Fibroblast of lung (primary cell): ENCODE measurements at regions not wholly inside any gene's neighbourhood (a gene's known extent, or its start where the extent isn't known, plus 50 kb on each side); places are given as distances from the start of the nearest gene placed in this dataset.

ENCODE experiments used
- EZH2 ChIP-seq: IDR thresholded peaks from 2 replicates; pipeline ENCODE4 v1.5.1; 2012; ENCODE audit warnings: low read length, control low read depth, mild to moderate bottlenecking; ENCODE audit errors: missing control alignments
- TF ChIP-seq, protein P1 (sequence below), 2 donors: IDR thresholded peaks in 1 of 2; conservative IDR thresholded peaks in 1 of 2; 1 replicate in 1 of 2; 2 replicates in 1 of 2; pipeline ENCODE4 v1.5.1; 2011 to 2012; ENCODE audit warnings: low read length in 2 of 2, control low read depth in 1 of 2, inconsistent platforms in 1 of 2, low read depth in 1 of 2, mild to moderate bottlenecking in 1 of 2

GRCh38 chr2:16513626-16514025 is 152.0 kb downstream of the CYRIA start:
- TF ChIP-seq, protein P1, sequence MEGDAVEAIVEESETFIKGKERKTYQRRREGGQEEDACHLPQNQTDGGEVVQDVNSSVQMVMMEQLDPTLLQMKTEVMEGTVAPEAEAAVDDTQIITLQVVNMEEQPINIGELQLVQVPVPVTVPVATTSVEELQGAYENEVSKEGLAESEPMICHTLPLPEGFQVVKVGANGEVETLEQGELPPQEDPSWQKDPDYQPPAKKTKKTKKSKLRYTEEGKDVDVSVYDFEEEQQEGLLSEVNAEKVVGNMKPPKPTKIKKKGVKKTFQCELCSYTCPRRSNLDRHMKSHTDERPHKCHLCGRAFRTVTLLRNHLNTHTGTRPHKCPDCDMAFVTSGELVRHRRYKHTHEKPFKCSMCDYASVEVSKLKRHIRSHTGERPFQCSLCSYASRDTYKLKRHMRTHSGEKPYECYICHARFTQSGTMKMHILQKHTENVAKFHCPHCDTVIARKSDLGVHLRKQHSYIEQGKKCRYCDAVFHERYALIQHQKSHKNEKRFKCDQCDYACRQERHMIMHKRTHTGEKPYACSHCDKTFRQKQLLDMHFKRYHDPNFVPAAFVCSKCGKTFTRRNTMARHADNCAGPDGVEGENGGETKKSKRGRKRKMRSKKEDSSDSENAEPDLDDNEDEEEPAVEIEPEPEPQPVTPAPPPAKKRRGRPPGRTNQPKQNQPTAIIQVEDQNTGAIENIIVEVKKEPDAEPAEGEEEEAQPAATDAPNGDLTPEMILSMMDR (conservative IDR thresholded peaks at IDR 0.05 in 1 of 2, IDR thresholded peaks at IDR 0.05 in 1 of 2; ENCODE audit: low read depth in 1 of 2, low read length in 2 of 2) = no peak
- no peak for TF ChIP-seq EZH2
